GM23248 (cell line): ENCODE measurements at regions not wholly inside any gene's neighbourhood (a gene's known extent, or its start where the extent isn't known, plus 50 kb on each side); places are given as distances from the start of the nearest gene placed in this dataset.

Source experiments
- EZH2 ChIP-seq: fragments of 200-600 bp; sonication (generic); IDR thresholded peaks from 2 replicates; pipeline ENCODE4 v1.6.1; 2018; ENCODE audit warnings: antibody characterized with exemption, mild to moderate bottlenecking; ENCODE audit not compliant: insufficient read depth, poor library complexity, severe bottlenecking
- EZH2phosphoT487 ChIP-seq: fragments of 200-600 bp; sonication (generic); IDR thresholded peaks from 2 replicates; pipeline ENCODE4 v1.6.1; 2018; ENCODE audit warnings: antibody characterized with exemption, moderate library complexity, mild to moderate bottlenecking, low read depth; ENCODE audit not compliant: insufficient read depth

DNA sequence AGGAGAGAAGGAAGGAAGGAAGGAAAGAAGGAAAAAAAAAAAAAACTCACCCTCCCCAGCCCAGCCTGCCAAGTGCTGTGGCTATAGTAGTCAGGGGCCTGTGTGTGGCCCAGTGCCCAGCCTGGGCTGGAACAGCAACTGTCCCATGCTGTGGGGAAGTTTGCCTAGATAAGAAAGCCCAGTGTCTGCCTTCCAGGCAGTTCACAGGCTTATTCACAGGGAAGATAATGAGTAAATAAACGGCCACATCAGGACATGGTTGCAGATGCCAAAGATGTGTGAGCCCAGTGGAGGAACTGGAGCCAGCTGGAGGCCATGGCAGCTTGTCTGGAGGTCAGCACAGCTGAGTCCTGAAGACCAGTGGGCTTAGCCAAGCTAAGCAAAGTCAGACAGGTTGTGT is 132.4 kb upstream of the FOXK1 start:
- TF ChIP-seq EZH2 (no peak), EZH2phosphoT487 (no peak)
